ENCODE measurements at regions not wholly inside any gene's neighbourhood (a gene's known extent, or its start where the extent isn't known, plus 50 kb on each side); places are given as distances from the start of the nearest gene placed in this dataset.

DNA sequence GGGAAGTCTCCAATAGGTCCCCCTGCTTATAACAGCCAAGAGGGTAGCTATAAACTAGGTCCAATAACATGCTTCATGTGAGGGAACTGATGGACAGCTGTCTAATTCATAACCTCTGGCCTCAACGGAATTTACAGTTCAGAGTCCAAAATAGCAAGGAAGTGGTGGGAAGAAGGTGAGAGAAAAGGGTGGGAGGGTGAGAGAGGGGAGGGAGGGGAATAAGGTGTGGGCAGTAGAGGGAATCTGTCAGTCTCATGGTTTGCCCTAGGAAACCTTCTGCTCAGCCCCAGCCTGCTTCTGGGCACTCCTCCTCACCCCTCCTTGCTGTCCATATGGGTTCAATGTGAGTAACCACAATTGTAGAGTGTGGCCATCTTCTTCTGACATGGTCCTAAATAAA, 133.4 kb upstream of the ADO start:
- H3K4me3 Mint-ChIP-seq: no peak overlapping the region
- peaks cover 5% of the 10 kb centered on the region for H3K4me1 Mint-ChIP-seq
- H3K9me3 Mint-ChIP-seq: no peaks in the 10 kb centered on the region
- Histone ChIP-seq H3K36me3 (ENCODE audit: control insufficient read depth, insufficient read depth, low read length) (no peaks in the 10 kb centered on the region), H3K9me3 (ENCODE audit: control insufficient read depth, low read length) (no peaks in the 10 kb centered on the region), H3K4me3 (ENCODE audit: low read length) (no peak overlapping the region), H3K27ac (ENCODE audit: low read depth, low read length) (no peak overlapping the region), H3K4me1 (ENCODE audit: control insufficient read depth, insufficient read depth, low read length) (no peaks in the 10 kb centered on the region), H3K9ac (ENCODE audit: extremely low read depth, low read length, poor library complexity, severe bottlenecking) (no peak overlapping the region), H3K27me3 (ENCODE audit: control insufficient read depth, insufficient read depth, low read length, poor library complexity, severe bottlenecking) (no peaks in the 10 kb centered on the region)
- no peak for DNase-seq
- WGBS, 2 experiments (ENCODE audit: insufficient coverage in 1 of 2, insufficient read length in 1 of 2): 86% methylated on average over 1 of the region's 1 CpG; no CpG with 5 or more reads in 1 of the 2 experiments
- no peaks in the 10 kb centered on the region for H3K36me3 Mint-ChIP-seq (ENCODE audit: low read depth)
- TF ChIP-seq, protein P1, sequence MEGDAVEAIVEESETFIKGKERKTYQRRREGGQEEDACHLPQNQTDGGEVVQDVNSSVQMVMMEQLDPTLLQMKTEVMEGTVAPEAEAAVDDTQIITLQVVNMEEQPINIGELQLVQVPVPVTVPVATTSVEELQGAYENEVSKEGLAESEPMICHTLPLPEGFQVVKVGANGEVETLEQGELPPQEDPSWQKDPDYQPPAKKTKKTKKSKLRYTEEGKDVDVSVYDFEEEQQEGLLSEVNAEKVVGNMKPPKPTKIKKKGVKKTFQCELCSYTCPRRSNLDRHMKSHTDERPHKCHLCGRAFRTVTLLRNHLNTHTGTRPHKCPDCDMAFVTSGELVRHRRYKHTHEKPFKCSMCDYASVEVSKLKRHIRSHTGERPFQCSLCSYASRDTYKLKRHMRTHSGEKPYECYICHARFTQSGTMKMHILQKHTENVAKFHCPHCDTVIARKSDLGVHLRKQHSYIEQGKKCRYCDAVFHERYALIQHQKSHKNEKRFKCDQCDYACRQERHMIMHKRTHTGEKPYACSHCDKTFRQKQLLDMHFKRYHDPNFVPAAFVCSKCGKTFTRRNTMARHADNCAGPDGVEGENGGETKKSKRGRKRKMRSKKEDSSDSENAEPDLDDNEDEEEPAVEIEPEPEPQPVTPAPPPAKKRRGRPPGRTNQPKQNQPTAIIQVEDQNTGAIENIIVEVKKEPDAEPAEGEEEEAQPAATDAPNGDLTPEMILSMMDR (conservative IDR thresholded peaks at IDR 0.05): no peak
- no peak overlapping the region for H3K27ac Mint-ChIP-seq
- H3K27me3 Mint-ChIP-seq (ENCODE audit: insufficient read depth): no peaks in the 10 kb centered on the region

DNA sequence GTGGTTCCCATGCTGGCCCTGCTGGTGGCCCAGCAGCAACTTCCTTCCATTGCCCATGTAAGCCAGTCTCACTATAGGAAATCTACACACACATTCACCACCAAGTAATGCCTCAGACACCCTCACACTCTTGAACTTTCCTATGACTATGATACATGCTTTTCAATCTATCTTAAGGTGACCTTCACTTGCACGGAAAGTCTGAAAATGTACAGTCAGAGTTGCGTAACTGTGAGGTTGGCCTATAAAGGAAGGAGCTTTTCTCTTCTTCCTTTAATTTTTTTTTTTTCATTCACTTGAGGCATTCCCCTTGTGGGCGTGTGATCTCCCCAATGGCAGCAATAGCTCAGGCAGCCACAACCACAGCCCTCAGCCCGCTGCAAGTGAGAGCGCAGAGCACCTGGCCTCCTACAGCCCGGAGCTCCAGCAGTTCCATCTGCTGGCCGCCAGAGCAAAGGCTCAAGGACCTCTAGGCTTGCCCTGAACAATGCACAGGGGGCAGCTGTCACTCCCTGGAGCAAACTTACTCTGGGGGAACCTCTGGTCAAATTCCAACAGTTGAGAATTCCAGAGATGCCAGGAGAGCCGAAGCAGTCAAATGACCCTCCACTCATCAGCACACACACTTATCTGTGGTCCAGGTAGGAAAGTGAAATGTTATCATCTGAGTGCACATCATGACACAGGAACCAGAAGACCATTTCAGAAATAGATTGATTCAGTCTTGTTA, 123.1 kb upstream of the ADO start:
- Histone ChIP-seq H3K27ac (ENCODE audit: low read depth, low read length) (no peak overlapping the region), H3K4me3 (ENCODE audit: low read length) (no peak overlapping the region), H3K4me1 (ENCODE audit: control insufficient read depth, insufficient read depth, low read length) (no peaks in the 10 kb centered on the region), H3K9ac (ENCODE audit: extremely low read depth, low read length, poor library complexity, severe bottlenecking) (no peak overlapping the region), H3K27me3 (ENCODE audit: control insufficient read depth, insufficient read depth, low read length, poor library complexity, severe bottlenecking) (no peaks in the 10 kb centered on the region), H3K9me3 (ENCODE audit: control insufficient read depth, low read length) (no peaks in the 10 kb centered on the region), H3K36me3 (ENCODE audit: control insufficient read depth, insufficient read depth, low read length) (no peaks in the 10 kb centered on the region)
- H3K4me3 Mint-ChIP-seq: no peak overlapping the region
- peaks cover 23% of the 10 kb centered on the region for H3K9me3 Mint-ChIP-seq
- no peak overlapping the region for H3K27ac Mint-ChIP-seq
- TF ChIP-seq, protein P1 (conservative IDR thresholded peaks at IDR 0.05): peak; percentile 66
- peak; percentile 78 for DNase-seq
- no peaks in the 10 kb centered on the region for H3K4me1 Mint-ChIP-seq
- WGBS, 2 experiments (ENCODE audit: insufficient coverage in 1 of 2, insufficient read length in 1 of 2): 77% methylated on average over 8 of the region's 8 CpGs; no CpG with 5 or more reads in 1 of the 2 experiments
- H3K36me3 Mint-ChIP-seq (ENCODE audit: low read depth): peaks cover 8% of the 10 kb centered on the region
- no peaks in the 10 kb centered on the region for H3K27me3 Mint-ChIP-seq (ENCODE audit: insufficient read depth)

DNA sequence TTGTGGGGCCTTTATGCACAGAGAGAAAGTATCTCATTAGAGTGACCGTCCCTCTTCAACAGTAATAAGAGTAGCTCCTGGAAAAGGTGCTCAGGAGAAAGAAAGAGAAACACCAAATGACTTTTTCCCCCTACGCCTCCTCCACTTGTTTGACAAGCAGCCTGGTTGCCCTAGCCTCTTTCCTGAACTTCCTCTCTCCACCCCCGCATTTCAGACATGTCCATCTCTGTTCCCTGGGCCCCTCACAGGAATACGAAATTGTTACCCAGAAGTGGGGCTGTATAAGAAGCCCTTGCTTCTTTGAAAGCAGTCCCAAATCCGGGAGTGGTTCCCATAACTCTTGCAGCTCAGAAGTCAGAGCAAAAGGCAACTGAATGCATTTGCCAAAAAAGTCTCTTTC, 119.6 kb upstream of the ADO start:
- H3K9me3 ChIP-seq (ENCODE audit: control insufficient read depth, low read length): no peaks in the 10 kb centered on the region
- WGBS, 2 experiments (ENCODE audit: insufficient coverage in 1 of 2, insufficient read length in 1 of 2): 85 to 89% methylated on average over 4 to 5 of the region's 5 CpGs
- no peaks in the 10 kb centered on the region for H3K36me3 Mint-ChIP-seq (ENCODE audit: low read depth)
- TF ChIP-seq, protein P1 (conservative IDR thresholded peaks at IDR 0.05): no peak
- peak overlapping the region; percentile 22 for H3K27ac ChIP-seq (ENCODE audit: low read depth, low read length)
- H3K27me3 Mint-ChIP-seq (ENCODE audit: insufficient read depth): no peaks in the 10 kb centered on the region
- H3K4me1 Mint-ChIP-seq: peaks cover 3% of the 10 kb centered on the region
- no peaks in the 10 kb centered on the region for H3K36me3 ChIP-seq (ENCODE audit: control insufficient read depth, insufficient read depth, low read length)
- no peak overlapping the region for H3K4me3 ChIP-seq (ENCODE audit: low read length)
- no peak overlapping the region for H3K4me3 Mint-ChIP-seq
- H3K9me3 Mint-ChIP-seq: peaks cover 3% of the 10 kb centered on the region
- no peaks in the 10 kb centered on the region for H3K4me1 ChIP-seq (ENCODE audit: control insufficient read depth, insufficient read depth, low read length)
- no peaks in the 10 kb centered on the region for H3K27me3 ChIP-seq (ENCODE audit: control insufficient read depth, insufficient read depth, low read length, poor library complexity, severe bottlenecking)
- no peak overlapping the region for H3K27ac Mint-ChIP-seq
- DNase-seq: no peak
- no peak overlapping the region for H3K9ac ChIP-seq (ENCODE audit: extremely low read depth, low read length, poor library complexity, severe bottlenecking)

All from endodermal cell (in vitro differentiated cells).